HG02610 (cell line): ENCODE measurements at regions not wholly inside any gene's neighbourhood (a gene's known extent, or its start where the extent isn't known, plus 50 kb on each side); places are given as distances from the start of the nearest gene placed in this dataset.

Experiments used
- ATAC-seq: cut with Tn5 transposase; IDR thresholded peaks from one replicate; pipeline ENCODE4 v1.9.1; 2021; ENCODE audit warnings: mild to moderate bottlenecking, moderate library complexity; ENCODE audit not compliant: unreplicated experiment

DNA sequence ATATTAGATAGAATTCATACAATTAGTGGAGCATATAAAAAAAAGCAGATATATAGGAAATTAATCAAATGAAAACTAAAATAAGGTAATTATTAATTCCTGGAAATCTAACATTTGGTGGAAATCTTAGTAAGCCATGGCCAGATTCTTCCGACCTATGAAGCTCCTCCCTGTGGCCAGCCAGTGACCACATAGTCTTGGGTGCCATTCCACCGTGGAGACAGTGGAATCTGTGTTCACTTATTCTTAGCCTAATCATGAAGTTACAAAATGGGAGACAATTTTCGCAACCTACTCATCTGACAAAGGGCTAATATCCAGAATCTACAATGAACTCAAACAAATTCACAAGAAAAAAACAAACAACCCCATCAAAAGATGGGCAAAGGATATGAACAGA is 241.9 kb upstream of the FLRT2 start:
- ATAC-seq, result no peak

GRCh38 chr14:85291731-85292130 is 238.2 kb upstream of the FLRT2 start:
- no peak for ATAC-seq

GRCh38 chr14:85293612-85294234 is 236.2 kb upstream of the FLRT2 start:
- no peak for ATAC-seq

GRCh38 chr14:85295318-85295717 is 234.6 kb upstream of the FLRT2 start:
- no peak for ATAC-seq

DNA sequence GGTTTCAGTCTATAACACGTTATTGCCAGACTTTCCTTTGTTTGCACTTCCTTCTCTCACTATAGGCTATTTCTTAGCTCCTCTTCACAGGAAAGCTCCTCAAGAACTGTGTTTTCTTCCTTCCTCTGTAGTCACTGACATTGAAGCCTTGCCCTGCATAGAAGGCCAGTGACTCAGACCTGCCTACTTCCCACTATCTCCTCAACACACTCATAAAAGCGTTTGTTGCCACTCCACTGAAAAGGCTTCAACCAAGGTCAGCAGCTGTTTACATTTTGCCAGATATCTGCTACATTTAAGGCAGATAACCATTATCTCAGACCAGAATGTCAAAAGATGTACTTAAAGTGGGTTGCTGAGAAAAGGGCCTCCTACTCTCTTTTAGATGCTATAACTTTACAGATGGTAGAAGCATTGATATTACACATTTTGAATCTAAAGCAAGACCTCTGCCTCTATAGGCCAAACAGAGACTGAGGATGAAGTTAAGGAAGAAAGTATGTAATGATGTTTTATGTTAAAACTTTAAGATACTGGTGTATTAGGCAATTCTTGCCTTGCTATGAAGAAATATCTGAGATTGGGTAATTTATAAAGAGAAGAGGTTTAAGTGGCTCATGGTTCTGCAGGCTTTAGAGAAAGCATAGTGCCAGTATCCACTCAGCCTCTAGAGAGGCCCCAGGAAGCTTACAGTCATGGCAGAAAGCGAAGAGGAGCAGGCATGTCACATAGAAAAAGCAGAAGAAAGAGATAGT is 233.3 kb upstream of the FLRT2 start:
- ATAC-seq, result no peak

DNA sequence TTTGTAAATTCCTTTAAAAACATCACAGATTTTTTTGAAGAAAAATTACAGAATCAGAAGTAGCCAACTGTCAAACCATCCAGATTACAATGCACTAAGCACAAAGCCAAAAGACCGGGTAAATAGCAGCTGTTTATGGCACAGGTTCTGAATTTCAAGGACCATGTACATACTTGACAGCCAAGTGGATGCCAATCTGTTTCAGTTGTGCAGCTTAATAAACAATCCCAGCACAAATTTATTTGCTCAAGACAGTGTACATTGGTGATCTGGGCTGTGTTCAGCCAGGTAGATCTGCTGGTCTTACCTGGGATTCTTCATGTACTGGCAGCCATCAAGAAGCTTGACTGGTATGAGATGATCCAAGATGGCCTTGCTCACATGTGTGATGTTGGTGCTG is 229.8 kb upstream of the FLRT2 start:
- no peak for ATAC-seq

DNA sequence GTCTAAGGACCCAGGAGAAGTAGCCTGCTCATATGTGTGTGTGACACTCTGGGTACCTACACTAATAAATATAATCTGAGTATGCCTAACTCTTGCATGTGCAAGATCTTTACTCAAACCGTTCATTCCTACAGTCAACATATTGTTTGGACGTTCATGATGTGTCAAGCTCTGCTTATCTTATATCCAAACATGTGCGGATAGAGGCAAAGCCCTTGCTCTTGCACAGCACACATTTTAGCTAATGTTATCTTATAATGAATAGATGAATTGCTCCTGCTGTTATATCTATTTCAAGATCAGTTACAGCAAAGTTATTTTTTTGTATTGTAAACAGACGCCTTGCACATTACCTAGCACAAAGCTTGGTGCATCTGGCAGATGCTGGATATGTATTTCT is 228.4 kb upstream of the FLRT2 start:
- ATAC-seq, result no peak

GRCh38 chr14:85306024-85306423 is 223.9 kb upstream of the FLRT2 start:
- no peak for ATAC-seq

DNA sequence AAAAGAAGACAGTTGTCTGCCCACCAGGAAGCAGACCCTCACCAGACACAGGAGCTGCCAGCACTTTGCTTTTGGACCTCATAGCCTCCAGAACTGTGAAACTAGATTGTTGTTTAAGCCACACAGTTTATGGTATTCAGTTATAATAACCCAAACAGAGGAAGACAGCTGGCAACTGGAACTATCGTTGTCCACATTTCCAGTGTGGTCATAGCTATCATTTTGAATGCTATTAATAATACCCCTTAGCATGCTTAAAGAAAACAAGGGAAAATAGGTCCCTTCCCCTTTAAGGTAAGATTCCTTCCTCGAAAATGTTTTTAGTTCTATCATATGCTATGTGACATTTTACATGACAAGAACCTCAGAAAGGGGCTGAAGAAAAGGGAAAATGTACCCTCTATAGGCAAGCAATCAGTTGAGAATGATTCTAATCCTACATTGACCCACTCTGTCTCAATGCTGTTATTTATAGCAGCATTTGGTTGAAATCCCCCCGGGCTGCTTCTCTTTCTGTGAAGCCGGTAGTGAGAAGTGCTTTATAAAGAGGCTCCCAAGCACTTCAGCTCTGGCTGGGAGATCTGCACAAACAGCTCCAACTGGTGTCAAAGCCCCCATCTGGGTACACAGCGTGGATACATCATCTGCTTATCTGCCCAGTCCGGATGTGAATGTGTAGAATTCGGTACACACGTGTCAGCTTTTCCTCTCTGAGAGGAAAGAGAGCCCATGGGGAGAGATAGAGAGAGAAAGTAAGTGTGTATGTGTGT is 221.2 kb upstream of the FLRT2 start:
- no peak for ATAC-seq

DNA sequence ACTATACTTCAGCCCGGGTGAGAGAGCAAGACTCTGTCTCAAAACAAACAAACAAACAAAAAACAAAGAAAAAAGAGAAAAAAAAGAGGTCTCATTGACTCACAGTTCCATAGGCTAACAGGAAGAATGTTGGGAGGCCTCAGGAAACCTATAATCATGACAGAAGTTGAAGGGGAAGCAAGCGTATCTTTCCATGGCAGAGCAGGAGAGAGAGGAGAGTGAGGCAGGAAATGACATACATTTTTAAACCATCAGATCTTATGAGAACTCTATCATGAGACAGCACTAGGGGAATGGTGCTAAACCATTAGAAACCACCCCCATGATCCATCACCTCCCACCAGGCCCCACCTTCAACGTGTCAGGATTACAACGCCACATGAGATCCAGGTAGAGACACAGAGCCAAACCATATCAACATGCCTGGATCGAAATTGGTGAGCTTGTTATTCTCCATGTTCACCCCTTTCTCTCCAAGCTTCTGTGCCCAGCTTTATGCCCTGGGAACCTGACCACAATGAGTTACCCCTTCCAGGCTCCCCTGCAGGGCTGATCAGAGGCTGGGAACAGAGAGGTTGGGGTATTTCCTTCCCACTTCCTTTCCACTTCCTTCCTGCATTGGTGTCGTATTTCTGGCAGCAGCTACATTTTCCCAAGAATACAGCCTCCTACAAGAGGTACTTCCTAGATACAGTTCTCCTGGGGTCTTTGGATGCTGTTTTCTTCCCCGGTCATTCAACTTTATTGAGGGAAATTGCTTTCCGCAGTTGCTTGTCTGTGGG is 219.3 kb upstream of the FLRT2 start:
- no peak for ATAC-seq

DNA sequence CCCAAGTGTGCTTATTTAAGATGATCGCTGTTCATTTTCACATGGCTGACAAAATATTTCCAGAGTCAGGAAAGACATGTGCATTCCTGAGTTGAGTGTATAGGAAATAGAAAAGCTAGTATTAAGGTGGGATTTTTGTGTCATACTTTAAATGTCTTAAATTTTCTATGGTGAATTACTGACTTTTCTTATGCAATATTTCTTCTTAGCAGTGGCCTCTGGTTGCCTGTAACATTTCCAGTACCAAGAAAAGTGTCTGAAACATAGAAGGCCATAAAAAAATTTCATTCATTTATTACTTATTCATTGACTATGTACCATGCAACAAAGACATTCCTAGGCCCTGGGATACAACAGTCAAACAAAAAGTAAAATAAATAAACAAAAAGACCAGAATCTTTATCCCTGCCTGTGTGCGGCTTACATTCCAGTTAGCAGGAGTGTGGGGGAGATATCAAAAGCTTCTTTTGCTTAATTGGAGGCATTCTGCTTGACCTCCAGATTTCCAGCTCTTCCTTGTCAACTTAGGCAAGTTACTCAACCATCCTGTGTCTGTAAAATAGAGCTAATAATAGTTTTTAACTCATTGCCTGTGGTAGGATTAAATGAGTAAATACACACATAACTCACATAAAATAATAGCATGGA is 216.3 kb upstream of the FLRT2 start:
- ATAC-seq, result no peak

- no peak for ATAC-seq
Measured at GRCh38 chr14:85315290-85315689, 214.7 kb upstream of the FLRT2 start.

DNA sequence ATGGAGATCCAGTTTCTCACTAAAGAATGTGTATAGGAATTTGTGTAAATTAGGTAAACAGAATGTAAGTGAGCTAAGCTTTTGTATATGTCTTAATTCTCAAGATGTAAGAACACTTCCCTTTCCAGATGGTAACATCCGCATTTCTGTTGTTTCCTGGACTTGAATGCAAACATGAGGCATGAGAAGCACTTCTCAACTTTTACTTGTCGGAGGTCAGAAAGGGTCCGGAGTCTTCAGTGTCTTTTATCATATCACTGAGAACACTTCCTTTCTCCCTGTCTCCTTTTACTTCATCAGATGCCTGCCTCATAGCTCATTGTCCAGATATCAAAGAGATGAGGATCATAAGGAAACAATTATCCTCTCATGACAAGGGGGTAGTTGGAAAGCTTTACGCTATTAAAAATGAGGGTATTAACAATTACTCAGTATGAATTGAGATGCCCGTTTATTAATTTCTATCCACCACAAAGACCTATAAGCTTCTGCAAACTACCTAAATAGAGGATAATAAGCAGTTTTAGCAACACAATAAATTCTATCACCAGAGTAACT is 214.1 kb upstream of the FLRT2 start:
- ATAC-seq, result no peak

- no peak for ATAC-seq
Measured at GRCh38 chr14:85316701-85317410, 213.1 kb upstream of the FLRT2 start.

GRCh38 chr14:85317491-85318021 is 212.4 kb upstream of the FLRT2 start:
- ATAC-seq, result no peak

DNA sequence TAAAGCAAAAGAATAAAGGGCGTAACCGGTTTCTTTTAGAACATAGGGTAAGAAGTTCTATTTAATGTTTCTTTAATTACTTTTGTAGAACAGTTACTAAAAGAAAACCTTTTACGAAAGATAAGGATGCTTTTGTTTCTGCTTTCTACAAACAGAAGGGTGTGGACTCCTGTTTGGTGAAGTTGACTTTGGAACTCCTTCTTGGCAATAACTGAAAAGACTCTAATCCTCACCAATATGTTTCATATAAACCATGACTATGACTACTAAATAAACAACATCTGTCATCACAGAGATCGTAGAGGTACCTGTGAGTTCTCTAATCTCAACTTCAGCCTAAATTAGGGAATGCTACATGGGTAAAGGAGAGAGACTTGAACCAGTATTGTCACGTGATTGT is 210.8 kb upstream of the FLRT2 start:
- no peak for ATAC-seq

DNA sequence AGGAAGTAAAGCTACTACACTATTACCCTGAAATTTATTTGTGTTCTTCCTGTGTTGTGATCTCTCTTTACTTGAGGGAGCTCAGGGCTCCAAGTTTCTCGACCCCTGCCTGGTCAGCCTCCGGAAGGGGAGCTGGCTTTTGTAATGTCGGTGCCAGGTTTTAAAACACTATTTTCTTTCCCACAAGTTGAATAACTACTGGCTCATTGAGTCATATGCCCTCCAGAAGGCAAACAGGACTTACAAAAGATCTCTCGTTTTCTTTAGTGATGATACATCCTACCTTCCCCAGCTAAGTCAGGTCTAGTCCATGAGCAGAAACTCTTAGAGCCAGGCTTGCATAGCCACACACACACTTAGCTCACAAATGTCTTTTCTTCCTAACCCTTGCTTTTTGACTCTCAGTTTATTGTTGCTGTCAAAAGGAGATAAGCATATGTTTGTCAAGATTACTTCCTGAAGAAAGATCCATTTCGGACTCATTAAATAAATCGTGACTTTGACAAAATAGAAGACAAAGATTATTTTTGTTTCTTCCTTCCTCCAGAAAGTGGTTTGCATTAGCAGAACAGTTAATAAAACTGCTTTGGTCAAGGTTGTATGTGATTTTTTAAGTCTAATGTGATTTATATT is 209.8 kb upstream of the FLRT2 start:
- ATAC-seq, result no peak

DNA sequence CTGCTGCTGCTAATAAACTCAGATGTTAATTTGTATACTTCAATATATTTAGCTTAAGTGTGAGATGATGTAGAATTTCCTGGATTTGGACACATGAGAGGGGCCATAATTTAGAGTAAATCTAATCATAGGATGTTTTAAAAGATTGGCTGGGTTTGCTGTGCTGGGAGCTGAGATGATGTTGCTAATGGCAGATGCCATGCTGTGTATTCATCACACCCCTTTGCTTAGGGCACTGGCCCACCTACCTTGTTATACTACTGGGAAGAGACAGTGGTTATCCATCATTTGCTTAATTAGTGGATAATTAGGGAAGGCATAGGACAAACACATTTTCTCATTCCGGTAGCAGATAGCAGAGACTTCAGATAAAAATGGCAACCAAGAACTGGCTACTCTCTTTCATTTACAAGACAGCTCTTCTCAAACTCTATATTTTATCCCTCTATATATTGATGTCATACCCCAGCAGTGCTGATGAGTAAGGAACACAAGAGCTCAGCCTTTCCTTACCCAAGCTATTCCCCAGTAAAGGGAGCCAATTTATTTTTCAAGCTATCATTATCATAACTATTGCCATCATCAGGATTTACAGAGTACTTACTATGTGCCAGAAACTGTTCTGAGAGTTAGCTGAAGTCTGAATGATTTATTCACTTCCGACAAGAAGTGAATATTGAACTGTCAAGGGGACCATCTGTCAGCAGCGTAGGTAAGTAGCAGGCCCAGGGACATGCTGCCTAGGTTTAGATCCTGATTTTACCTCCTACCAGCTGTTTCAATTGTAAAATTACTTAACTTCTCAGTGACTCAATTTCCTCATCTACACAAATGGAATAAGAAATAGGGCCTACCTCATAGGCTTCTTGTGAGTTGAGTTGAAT is 204.6 kb upstream of the FLRT2 start:
- ATAC-seq, result no peak
